B cell (primary cell): ENCODE measurements at regions not wholly inside any gene's neighbourhood (a gene's known extent, or its start where the extent isn't known, plus 50 kb on each side); places are given as distances from the start of the nearest gene placed in this dataset.

ENCODE experiments used
- ATAC-seq: fragments of 200-7000 bp; cut with Tn5 transposase; one replicate; pipeline ENCODE4 v1.10.0; 2021; ENCODE audit warnings: low read depth, mild to moderate bottlenecking, moderate number of reproducible peaks, moderate library complexity
- CTCF ChIA-PET: fragments of 350-600 bp; sonication (Branson Sonifier 250); formaldehyde crosslinking; loops from one replicate; lab custom pipeline; 2021; ENCODE audit warnings: antibody characterized with exemption, inconsistent platforms; lab: Charles Lee
- POLR2A ChIA-PET: fragments of 350-600 bp; sonication (Branson Sonifier 250); formaldehyde crosslinking; loops from one replicate; lab custom pipeline; 2021; ENCODE audit warnings: antibody characterized with exemption; lab: Charles Lee
- DNase-seq: peaks from one replicate; pipeline ENCODE4 v3.0.0; 2013
- H2AFZ ChIP-seq: 2 replicates; pipeline ENCODE4 v1.6.1; 2012; ENCODE audit warnings: mild to moderate bottlenecking, low read depth, low read length; ENCODE audit not compliant: insufficient read depth, poor library complexity, severe bottlenecking
- H3K27ac ChIP-seq, 2 donors: 1 replicate in 1 of 2; 2 replicates in 1 of 2; pipeline ENCODE4 v1.5.1; 2012 to 2013; ENCODE audit warnings: low read length in 2 of 2, mild to moderate bottlenecking in 2 of 2, moderate library complexity in 1 of 2
- H3K27me3 ChIP-seq, 4 experiments: fragments of 200-600 bp in 1 of 4; sonication (generic) in 1 of 4; replicated peaks in 1 of 4; 1 replicate in 2 of 4; 2 replicates in 2 of 4; pipeline versions ENCODE4 v1.6.1 to v1.7.0; 2013 to 2016; ENCODE audit warnings: low read length in 3 of 4, mild to moderate bottlenecking in 2 of 4, mixed read lengths in 1 of 4, moderate library complexity in 1 of 4; ENCODE audit not compliant: insufficient read depth in 4 of 4, control insufficient read depth in 3 of 4; ENCODE audit errors: control extremely low read depth in 1 of 4
- H3K36me3 ChIP-seq, 2 experiments: replicated peaks in 1 of 2; 1 replicate in 1 of 2; 2 replicates in 1 of 2; pipeline versions ENCODE4 v1.6.1 to v1.7.1; 2013; ENCODE audit warnings: low read length in 1 of 2; ENCODE audit not compliant: insufficient read depth in 2 of 2, control insufficient read depth in 1 of 2; ENCODE audit errors: control extremely low read depth in 1 of 2, extremely low read depth in 1 of 2
- H3K4me1 ChIP-seq, 2 donors: fragments of 200-600 bp in 1 of 2; sonication (generic) in 1 of 2; 1 replicate in 1 of 2; 2 replicates in 1 of 2; pipeline versions ENCODE4 v1.5.1 to v1.6.1; 2013 to 2017; ENCODE audit warnings: low read length in 2 of 2; ENCODE audit not compliant: control insufficient read depth in 2 of 2, insufficient read depth in 2 of 2
- H3K4me2 ChIP-seq: replicated peaks from 2 replicates; pipeline ENCODE3; 2012; ENCODE audit warnings: mild to moderate bottlenecking, low read depth, low read length; ENCODE audit not compliant: poor library complexity, severe bottlenecking
- H3K4me3 ChIP-seq, 5 experiments: fragments of 200-600 bp in 1 of 5; sonication (generic) in 1 of 5; 1 replicate in 3 of 5; 2 replicates in 2 of 5; pipeline versions ENCODE4 v1.5.1 to v1.7.0; 2011 to 2016; ENCODE audit warnings: low read length in 4 of 5, mild to moderate bottlenecking in 4 of 5, low read depth in 2 of 5, control low read depth in 1 of 5, moderate library complexity in 1 of 5; ENCODE audit not compliant: insufficient read depth in 1 of 5; ENCODE audit errors: control extremely low read depth in 1 of 5, extremely low read depth in 1 of 5
- H3K79me2 ChIP-seq: fragments of 200-600 bp; sonication (generic); one replicate; pipeline ENCODE4 v1.6.0; 2016; ENCODE audit warnings: low read length; ENCODE audit not compliant: control insufficient read depth, insufficient read depth
- H3K9ac ChIP-seq: fragments of 200-600 bp; sonication (generic); 2 replicates; pipeline ENCODE4 v1.6.1; 2017; ENCODE audit warnings: mild to moderate bottlenecking, low read length, moderate library complexity
- H3K9me3 ChIP-seq, 3 donors: one replicate each; pipeline versions ENCODE4 v1.6.1 to v1.7.1; 2013; ENCODE audit warnings: low read length in 2 of 3; ENCODE audit not compliant: control insufficient read depth in 2 of 3, insufficient read depth in 1 of 3; ENCODE audit errors: control extremely low read depth in 1 of 3
- H4K20me1 ChIP-seq: 2 replicates; pipeline ENCODE4 v1.6.0; 2012; ENCODE audit warnings: mild to moderate bottlenecking, low read length; ENCODE audit not compliant: insufficient read depth, control insufficient read depth, poor library complexity, severe bottlenecking
- H3K27ac Mint-ChIP-seq: one replicate; pipeline ENCODE4 v1.8.0; 2021; ENCODE audit warnings: mixed read lengths
- H3K27me3 Mint-ChIP-seq: one replicate; pipeline ENCODE4 v1.8.0; 2021; ENCODE audit warnings: mixed read lengths
- H3K4me1 Mint-ChIP-seq: one replicate; pipeline ENCODE4 v1.8.0; 2021; ENCODE audit warnings: mixed read lengths
- H3K4me3 Mint-ChIP-seq: one replicate; pipeline ENCODE4 v1.8.0; 2021; ENCODE audit warnings: mixed read lengths
- H3K9me3 Mint-ChIP-seq: one replicate; pipeline ENCODE4 v1.8.0; 2022; ENCODE audit warnings: mixed read lengths; ENCODE audit not compliant: insufficient read depth
- EZH2 ChIP-seq: IDR thresholded peaks from 2 replicates; pipeline ENCODE4 v1.6.1; 2012; ENCODE audit warnings: borderline replicate concordance, low read depth, mild to moderate bottlenecking, moderate library complexity, low read length; ENCODE audit not compliant: insufficient read depth, poor library complexity, severe bottlenecking
- WGBS: methylation state at CpG from one replicate; pipeline ENCODE4 v1.1.5; 2013; ENCODE audit warnings: missing lambda C conversion rate; ENCODE audit not compliant: insufficient coverage; 5-methylcytosine and 5-hydroxymethylcytosine counted together
- intact Hi-C: fragments of 100-400 bp; cut with micrococcal nuclease; formaldehyde crosslinking; loops from one replicate; pipeline ENCODE4 v1.10.0; 2022
- TF ChIP-seq, protein P1 (sequence below): fragments of 200-600 bp; IDR thresholded peaks from one replicate; pipeline ENCODE4 v1.8.0; 2022; ENCODE audit warnings: antibody characterized with exemption, mild to moderate bottlenecking

DNA sequence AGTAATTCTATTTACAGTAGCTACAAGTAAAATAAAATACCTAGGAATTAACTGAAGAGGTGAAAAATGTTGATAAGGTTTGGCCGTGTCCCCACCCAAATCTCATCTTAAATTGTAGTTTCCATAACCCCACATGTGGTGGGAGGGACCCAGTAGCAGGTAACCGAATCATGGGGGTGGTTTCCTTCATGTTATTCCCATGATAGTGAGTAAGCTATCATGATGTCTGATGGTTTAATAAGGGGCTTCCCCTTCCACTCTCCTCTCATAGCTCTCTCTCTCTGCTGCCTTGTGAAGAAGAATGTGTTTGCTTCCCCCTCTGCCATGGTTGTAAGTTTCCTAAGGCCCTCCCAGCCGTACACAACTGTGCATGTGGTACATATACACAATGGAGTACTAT lies 1170.7 kb downstream of the BCL11B start:
- no peaks in the 10 kb centered on the region for H3K36me3 ChIP-seq
- no peak overlapping the region for H3K9ac ChIP-seq
- H3K4me1 ChIP-seq: no peaks in the 10 kb centered on the region
- no peaks in the 10 kb centered on the region for H3K79me2 ChIP-seq
- no peaks in the 10 kb centered on the region for H3K27me3 Mint-ChIP-seq
- no peak overlapping the region for H3K27ac Mint-ChIP-seq
- H3K4me2 ChIP-seq: no peak overlapping the region
- H3K4me1 Mint-ChIP-seq: no peaks in the 10 kb centered on the region
- H3K27ac ChIP-seq: no peak overlapping the region
- H3K27me3 ChIP-seq: no peaks in the 10 kb centered on the region
- H3K9me3 Mint-ChIP-seq: peaks cover 2% of the 10 kb centered on the region
- intact Hi-C loops: no loop called here
- ChIA-PET CTCF (no interaction called here), POLR2A (no interaction called here)
- ATAC-seq (no peak), DNase-seq (no peak)
- H3K4me3 Mint-ChIP-seq: no peak overlapping the region
- H4K20me1 ChIP-seq: no peaks in the 10 kb centered on the region
- H3K9me3 ChIP-seq: no peaks in the 10 kb centered on the region
- H3K4me3 ChIP-seq: no peak overlapping the region
- no peak for TF ChIP-seq EZH2
- WGBS: no CpG with 5 or more reads among the region's 3 CpGs
- no peak overlapping the region for H2AFZ ChIP-seq

DNA sequence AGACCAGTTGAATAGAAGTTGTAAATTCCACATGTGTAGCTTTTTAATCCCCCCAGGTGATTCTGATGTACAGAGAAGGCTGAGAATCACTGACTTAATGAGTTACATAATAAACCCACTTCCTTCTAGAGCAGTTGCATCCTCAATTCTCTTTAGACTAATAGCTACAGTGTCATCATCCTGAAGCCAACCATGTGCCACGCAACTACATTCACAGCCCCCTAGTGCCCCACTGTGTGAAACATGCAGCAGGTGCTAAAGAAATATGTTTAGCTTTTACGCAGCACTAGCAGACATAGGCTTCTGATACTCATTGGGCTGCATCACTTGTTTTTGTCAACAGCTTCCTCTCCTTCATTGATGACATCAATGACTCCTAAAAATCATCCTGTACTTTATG lies 1168.3 kb downstream of the BCL11B start:
- ATAC-seq: no peak
- H3K9me3 Mint-ChIP-seq: peaks cover 4% of the 10 kb centered on the region
- intact Hi-C loops: no loop called here
- no peak overlapping the region for H3K9ac ChIP-seq
- no peak for DNase-seq
- H3K4me1 ChIP-seq: no peaks in the 10 kb centered on the region
- H3K27ac Mint-ChIP-seq: no peak overlapping the region
- CTCF ChIA-PET: no interaction called here
- no peak overlapping the region for H2AFZ ChIP-seq
- TF ChIP-seq, protein P1, sequence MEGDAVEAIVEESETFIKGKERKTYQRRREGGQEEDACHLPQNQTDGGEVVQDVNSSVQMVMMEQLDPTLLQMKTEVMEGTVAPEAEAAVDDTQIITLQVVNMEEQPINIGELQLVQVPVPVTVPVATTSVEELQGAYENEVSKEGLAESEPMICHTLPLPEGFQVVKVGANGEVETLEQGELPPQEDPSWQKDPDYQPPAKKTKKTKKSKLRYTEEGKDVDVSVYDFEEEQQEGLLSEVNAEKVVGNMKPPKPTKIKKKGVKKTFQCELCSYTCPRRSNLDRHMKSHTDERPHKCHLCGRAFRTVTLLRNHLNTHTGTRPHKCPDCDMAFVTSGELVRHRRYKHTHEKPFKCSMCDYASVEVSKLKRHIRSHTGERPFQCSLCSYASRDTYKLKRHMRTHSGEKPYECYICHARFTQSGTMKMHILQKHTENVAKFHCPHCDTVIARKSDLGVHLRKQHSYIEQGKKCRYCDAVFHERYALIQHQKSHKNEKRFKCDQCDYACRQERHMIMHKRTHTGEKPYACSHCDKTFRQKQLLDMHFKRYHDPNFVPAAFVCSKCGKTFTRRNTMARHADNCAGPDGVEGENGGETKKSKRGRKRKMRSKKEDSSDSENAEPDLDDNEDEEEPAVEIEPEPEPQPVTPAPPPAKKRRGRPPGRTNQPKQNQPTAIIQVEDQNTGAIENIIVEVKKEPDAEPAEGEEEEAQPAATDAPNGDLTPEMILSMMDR: no peak
- TF ChIP-seq EZH2: no peak
- no peak overlapping the region for H3K4me3 Mint-ChIP-seq
- no peaks in the 10 kb centered on the region for H3K9me3 ChIP-seq
- 90% methylated on average over 1 of the region's 2 CpGs for WGBS
- H3K27me3 Mint-ChIP-seq: no peaks in the 10 kb centered on the region
- H3K4me3 ChIP-seq: no peak overlapping the region
- no peak overlapping the region for H3K27ac ChIP-seq
- no peaks in the 10 kb centered on the region for H3K4me1 Mint-ChIP-seq
- H3K79me2 ChIP-seq: no peaks in the 10 kb centered on the region
- no peaks in the 10 kb centered on the region for H3K27me3 ChIP-seq
- no peak overlapping the region for H3K4me2 ChIP-seq
- H3K36me3 ChIP-seq: no peaks in the 10 kb centered on the region
- no peaks in the 10 kb centered on the region for H4K20me1 ChIP-seq
- POLR2A ChIA-PET: no interaction called here
